ENCODE measurements at regions not wholly inside any gene's neighbourhood (a gene's known extent, or its start where the extent isn't known, plus 50 kb on each side); places are given as distances from the start of the nearest gene placed in this dataset.

- no peak for TF ChIP-seq POLR2AphosphoS5 (IDR thresholded peaks at IDR 0.05)
- TF ChIP-seq CTCF (IDR thresholded peaks at IDR 0.05 in 8 of 11, conservative IDR thresholded peaks at IDR 0.05 in 3 of 11): no peak
Observed at GRCh38 chr19:27674701-27675100, 1538.2 kb downstream of the UQCRFS1 start.

All from spleen (tissue), 7 donors.